NAMALWA (cell line): ENCODE measurements at regions not wholly inside any gene's neighbourhood (a gene's known extent, or its start where the extent isn't known, plus 50 kb on each side); places are given as distances from the start of the nearest gene placed in this dataset.

Source experiments
- DNase-seq: peaks from one replicate; pipeline ENCODE4 v3.0.0-alpha.2; 2015; ENCODE audit warnings: low spot score

DNA sequence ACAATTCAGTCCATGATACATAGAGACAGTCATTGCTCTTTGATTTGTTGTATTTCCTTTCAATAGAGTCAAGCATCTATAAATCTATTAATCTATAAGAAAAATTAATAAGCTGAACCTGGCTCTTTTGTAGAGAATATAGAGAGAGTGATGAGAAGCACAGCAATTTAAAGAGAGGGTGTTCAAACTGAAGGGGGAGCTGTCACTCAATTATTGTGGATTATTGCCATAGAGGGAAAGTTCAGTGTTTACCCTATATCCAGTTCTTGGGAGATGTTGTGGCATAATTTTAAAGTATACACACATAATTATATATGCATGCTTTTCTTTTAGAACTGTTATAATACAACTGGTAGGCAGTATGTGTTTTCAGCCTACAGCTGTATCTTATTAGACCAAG is 1469.0 kb upstream of the PABPC4L start:
- DNase-seq: no peak
